H1 (cell line): ENCODE measurements at regions not wholly inside any gene's neighbourhood (a gene's known extent, or its start where the extent isn't known, plus 50 kb on each side); places are given as distances from the start of the nearest gene placed in this dataset.
"Not testable (repeated sequence)": the region's sequence is repeated elsewhere in the genome, so short reads cannot be mapped to it uniquely, and the experiment has no call there.

Experiments used
- CTCF ChIA-PET: fragments of 300-600 bp; sonication (Branson Sonifier 250); formaldehyde crosslinking; loops from one replicate; lab custom pipeline; 2021; ENCODE audit not compliant: partially characterized antibody; lab: Charles Lee
- POLR2A ChIA-PET: fragments of 300-600 bp; sonication (Branson Sonifier 250); formaldehyde crosslinking; loops from one replicate; lab custom pipeline; 2021; ENCODE audit warnings: inconsistent platforms; ENCODE audit not compliant: partially characterized antibody; lab: Charles Lee
- DNase-seq, 2 experiments: peaks; one replicate each; pipeline versions ENCODE4 v3.0.0 to v3.0.0-alpha.2; 2010 to 2022; ENCODE audit warnings: low spot score in 2 of 2, low read depth in 1 of 2, mixed read lengths in 1 of 2
- FAIRE-seq: peaks from 2 replicates; lab custom pipeline; 2011; peaks lifted over from hg19 to GRCh38; lab: Jason Lieb, UNC
- H2AFZ ChIP-seq: 2 replicates; pipeline ENCODE4 v1.8.1; 2012; ENCODE audit warnings: low read length, inconsistent platforms
- H2AK5ac ChIP-seq: 2 replicates; pipeline ENCODE4 v1.6.1; 2013; ENCODE audit warnings: low read depth, low read length
- H2BK120ac ChIP-seq: replicated peaks from 2 replicates; pipeline ENCODE3; 2013; ENCODE audit warnings: low read depth, low read length, inconsistent platforms
- H2BK12ac ChIP-seq: 2 replicates; pipeline ENCODE4 v1.6.1; 2013; ENCODE audit warnings: low read depth, low read length
- H2BK15ac ChIP-seq: 2 replicates; pipeline ENCODE4 v1.6.1; 2013; ENCODE audit warnings: low read length
- H2BK20ac ChIP-seq: 2 replicates; pipeline ENCODE4 v1.6.1; 2013; ENCODE audit warnings: low read length
- H2BK5ac ChIP-seq: 2 replicates; pipeline ENCODE4 v1.6.1; 2013; ENCODE audit warnings: low read depth, low read length
- H3K14ac ChIP-seq: 2 replicates; pipeline ENCODE4 v1.6.1; 2013; ENCODE audit warnings: inconsistent platforms; ENCODE audit not compliant: insufficient read length
- H3K18ac ChIP-seq: 2 replicates; pipeline ENCODE4 v1.6.1; 2013; ENCODE audit warnings: low read length; ENCODE audit errors: extremely low read depth
- H3K23ac ChIP-seq: 2 replicates; pipeline ENCODE4 v1.6.1; 2013; ENCODE audit warnings: inconsistent platforms; ENCODE audit not compliant: insufficient read length
- H3K23me2 ChIP-seq: 2 replicates; pipeline ENCODE4 v1.6.1; 2013; ENCODE audit warnings: low read depth, low read length
- H3K27ac ChIP-seq: 2 replicates; pipeline ENCODE4 v1.6.1; 2011; ENCODE audit warnings: low read depth, low read length, inconsistent platforms
- H3K27me3 ChIP-seq, 4 experiments: replicated peaks in 1 of 4; 1 replicate in 1 of 4; 2 replicates in 3 of 4; pipeline versions ENCODE4 v1.6.1 to v1.8.1; 2011 to 2013; ENCODE audit warnings: low read length in 3 of 4, mild to moderate bottlenecking in 3 of 4, inconsistent platforms in 2 of 4, mixed read lengths in 2 of 4, moderate library complexity in 1 of 4; ENCODE audit not compliant: control insufficient read depth in 3 of 4, insufficient read depth in 3 of 4; ENCODE audit errors: extremely low read depth in 1 of 4
- H3K36me3 ChIP-seq, 4 experiments: 2 replicates each; pipeline versions ENCODE4 v1.6.1 to v1.8.1; 2011 to 2013; ENCODE audit warnings: mild to moderate bottlenecking in 4 of 4, low read length in 3 of 4, moderate library complexity in 2 of 4, control low read depth in 1 of 4, inconsistent platforms in 1 of 4; ENCODE audit not compliant: insufficient read depth in 4 of 4, control insufficient read depth in 2 of 4
- H3K4ac ChIP-seq: replicated peaks from 2 replicates; pipeline ENCODE3; 2013; ENCODE audit warnings: low read length, low read depth, mixed read lengths, inconsistent platforms; ENCODE audit not compliant: insufficient read length
- H3K4me1 ChIP-seq, 4 experiments: replicated peaks in 1 of 4; 1 replicate in 1 of 4; 2 replicates in 3 of 4; pipeline versions ENCODE4 v1.6.1 to v1.8.1; 2011 to 2013; ENCODE audit warnings: low read length in 3 of 4, inconsistent platforms in 2 of 4, mixed read lengths in 1 of 4; ENCODE audit not compliant: insufficient read depth in 4 of 4, control insufficient read depth in 3 of 4
- H3K4me2 ChIP-seq, 2 experiments: 2 replicates each; pipeline versions ENCODE4 v1.6.1 to v1.8.1; 2011 to 2013; ENCODE audit warnings: low read depth in 2 of 2, low read length in 2 of 2, control low read depth in 1 of 2, inconsistent platforms in 1 of 2, mild to moderate bottlenecking in 1 of 2; ENCODE audit not compliant: insufficient read depth in 1 of 2
- H3K4me3 ChIP-seq, 4 experiments: fragments of 200-600, 300-600 bp in 1 of 4; sonication (generic), shearing (Covaris generic), sonication (Bioruptor Twin) in 1 of 4; 2 replicates each; pipeline versions ENCODE4 v1.5.1 to v1.8.1; 2011 to 2016; ENCODE audit warnings: low read length in 4 of 4, low read depth in 3 of 4, control low read depth in 2 of 4, inconsistent platforms in 2 of 4, mild to moderate bottlenecking in 2 of 4, mixed read lengths in 1 of 4, moderate library complexity in 1 of 4; ENCODE audit not compliant: insufficient read depth in 2 of 4; ENCODE audit errors: extremely low read depth in 1 of 4
- H3K56ac ChIP-seq: replicated peaks from 2 replicates; pipeline ENCODE3; 2013; ENCODE audit warnings: low read depth, mild to moderate bottlenecking, mixed read lengths, low read length, inconsistent platforms; ENCODE audit not compliant: insufficient read length
- H3K79me1 ChIP-seq: 2 replicates; pipeline ENCODE4 v1.6.1; 2013; ENCODE audit warnings: low read depth, low read length, control low read depth
- H3K79me2 ChIP-seq, 2 experiments: 2 replicates each; pipeline versions ENCODE4 v1.6.1 to v1.8.1; 2012 to 2013; ENCODE audit warnings: low read length in 2 of 2, mild to moderate bottlenecking in 2 of 2, inconsistent platforms in 1 of 2; ENCODE audit not compliant: insufficient read depth in 2 of 2, control insufficient read depth in 1 of 2
- H3K9ac ChIP-seq, 4 experiments: replicated peaks in 1 of 4; 1 replicate in 1 of 4; 2 replicates in 3 of 4; pipeline versions ENCODE4 v1.6.1 to v1.8.1; 2011 to 2013; ENCODE audit warnings: low read depth in 3 of 4, low read length in 3 of 4, control low read depth in 2 of 4, mild to moderate bottlenecking in 2 of 4, moderate library complexity in 2 of 4, inconsistent platforms in 1 of 4; ENCODE audit errors: extremely low read depth in 1 of 4
- H3K9me3 ChIP-seq, 2 experiments: 2 replicates each; pipeline versions ENCODE4 v1.6.1 to v1.8.1; 2012 to 2013; ENCODE audit warnings: mild to moderate bottlenecking in 2 of 2, moderate library complexity in 2 of 2, control low read depth in 1 of 2, inconsistent platforms in 1 of 2, low read depth in 1 of 2, low read length in 1 of 2, mixed read lengths in 1 of 2; ENCODE audit not compliant: insufficient read depth in 2 of 2
- H4K20me1 ChIP-seq, 2 experiments: replicated peaks in 1 of 2; 2 replicates each; pipeline versions ENCODE3 to v1.8.1; 2011 to 2013; ENCODE audit warnings: inconsistent platforms in 2 of 2, low read length in 2 of 2, mild to moderate bottlenecking in 1 of 2; ENCODE audit not compliant: insufficient read depth in 2 of 2, control insufficient read depth in 1 of 2
- H4K5ac ChIP-seq: 2 replicates; pipeline ENCODE4 v1.6.1; 2013; ENCODE audit warnings: low read length, low read depth, mixed read lengths, inconsistent platforms; ENCODE audit not compliant: insufficient read length
- H4K8ac ChIP-seq: 2 replicates; pipeline ENCODE4 v1.8.0; 2013; ENCODE audit warnings: mild to moderate bottlenecking, moderate library complexity, low read length, inconsistent platforms; ENCODE audit not compliant: insufficient read depth; ENCODE audit errors: extremely low read depth
- H4K91ac ChIP-seq: replicated peaks from 2 replicates; pipeline ENCODE3; 2013; ENCODE audit warnings: low read length, mixed read lengths, inconsistent platforms; ENCODE audit not compliant: insufficient read length
- WGBS, 2 experiments: shearing (Covaris generic) in 1 of 2; methylation state at CpG; one replicate each; pipeline versions ENCODE4 v1.1.6 to v1.1.7; 2013 to 2015; ENCODE audit warnings: low lambda C conversion rate in 2 of 2, mixed read lengths in 2 of 2, inconsistent platforms in 1 of 2, low coverage in 1 of 2, missing lambda C conversion rate in 1 of 2; ENCODE audit not compliant: insufficient replicate concordance in 2 of 2, insufficient coverage in 1 of 2, insufficient read length in 1 of 2; ENCODE audit errors: extremely low coverage in 1 of 2, missing lambda C conversion rate in 1 of 2; 5-methylcytosine and 5-hydroxymethylcytosine counted together

DNA sequence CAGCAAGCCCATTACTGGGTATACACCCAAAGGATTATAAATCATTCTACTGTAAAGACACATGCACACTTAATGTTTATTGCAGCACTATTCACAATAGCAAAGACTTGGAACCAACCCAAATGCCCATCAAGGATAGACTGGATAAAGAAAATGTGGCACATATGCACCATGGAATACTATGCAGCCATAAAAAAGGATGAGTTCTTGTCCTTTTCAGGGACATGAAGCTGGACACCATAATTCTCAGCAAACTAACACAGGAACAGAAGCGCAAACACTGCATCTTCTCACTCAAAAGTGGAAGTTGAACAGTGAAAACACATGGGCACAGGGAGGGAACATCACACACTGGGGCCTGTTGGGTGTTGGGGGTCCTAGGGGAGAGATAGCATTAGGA is 154.5 kb downstream of the PYDC2 start:
- H3K23me2 ChIP-seq, H3K4me3 ChIP-seq, H2BK5ac ChIP-seq, H2AK5ac ChIP-seq, H4K8ac ChIP-seq, H3K14ac ChIP-seq, H3K27me3 ChIP-seq, FAIRE-seq, H2BK20ac ChIP-seq, H4K5ac ChIP-seq, H3K9ac ChIP-seq, H3K27ac ChIP-seq, H2BK120ac ChIP-seq, H3K18ac ChIP-seq, H3K56ac ChIP-seq, H2BK12ac ChIP-seq, POLR2A ChIA-PET, H3K4me2 ChIP-seq, H4K91ac ChIP-seq, H3K79me1 ChIP-seq, H3K36me3 ChIP-seq, H4K20me1 ChIP-seq, DNase-seq, H3K4ac ChIP-seq, H2BK15ac ChIP-seq, H2AFZ ChIP-seq, H3K9me3 ChIP-seq, H3K79me2 ChIP-seq, H3K23ac ChIP-seq, H3K4me1 ChIP-seq: not testable (repeated sequence)
- WGBS, 2 experiments: 94% methylated on average over 1 of the region's 1 CpG; no CpG with 5 or more reads in 1 of the 2 experiments
- CTCF ChIA-PET: interaction anchor here (1.7 kb wide), 1 partner anchor 10 kb away, joined by 3 read pairs; no protein-coding TSS in a partner anchor
